K562 (cell line): ENCODE measurements at regions not wholly inside any gene's neighbourhood (a gene's known extent, or its start where the extent isn't known, plus 50 kb on each side); places are given as distances from the start of the nearest gene placed in this dataset.

ENCODE experiments used
- ASH1L ChIP-seq: fragments of 450-650 bp; IDR thresholded peaks from 2 replicates; pipeline ENCODE4 v1.6.1; 2018; ENCODE audit warnings: borderline replicate concordance, mild to moderate bottlenecking, low read depth; ENCODE audit not compliant: partially characterized antibody
- ATF7 ChIP-seq: fragments of 450-650 bp; IDR thresholded peaks from 2 replicates; pipeline ENCODE4 v1.7.1; 2014; ENCODE audit warnings: mild to moderate bottlenecking, moderate library complexity
- CBX5 ChIP-seq: IDR thresholded peaks from 2 replicates; pipeline ENCODE4 v1.6.1; 2014; ENCODE audit warnings: low read depth, borderline replicate concordance
- ESRRB ChIP-seq: fragments of 250-450 bp; sonication (Bioruptor Pico); IDR thresholded peaks from 2 replicates; pipeline ENCODE4 v1.5.0; 2020; ENCODE audit warnings: mild to moderate bottlenecking, moderate library complexity, borderline replicate concordance
- MEF2D ChIP-seq: conservative IDR thresholded peaks from 2 replicates; pipeline ENCODE4 v1.6.1; 2016; ENCODE audit warnings: low read depth, missing genetic modification characterization, missing compliant biosample characterization
- NRF1 ChIP-seq, 2 experiments: fragments of 450-650 bp; IDR thresholded peaks in 1 of 2; conservative IDR thresholded peaks in 1 of 2; 2 replicates each; pipeline ENCODE4 v1.6.1; 2014; ENCODE audit warnings: mild to moderate bottlenecking in 2 of 2
- PML ChIP-seq: IDR thresholded peaks from 2 replicates; pipeline ENCODE4 v1.6.1; 2012; ENCODE audit warnings: low read length, inconsistent platforms
- SNRNP70 ChIP-seq: fragments of 200-400 bp; formaldehyde crosslinking; optimal IDR thresholded peaks from 2 replicates; pipeline ENCODE3; 2017; ENCODE audit warnings: low read depth, low read length
- TFAP4 ChIP-seq: sonication (generic); formaldehyde crosslinking; IDR thresholded peaks from 2 replicates; pipeline ENCODE4 v1.8.0; 2022; ENCODE audit warnings: missing genetic modification reagents, mild to moderate bottlenecking, moderate library complexity, borderline replicate concordance
- TGIF2 ChIP-seq: sonication (generic); formaldehyde crosslinking; IDR thresholded peaks from 2 replicates; pipeline ENCODE4 v1.8.1; 2022; ENCODE audit warnings: mild to moderate bottlenecking, missing genetic modification reagents, moderate library complexity
- ZBTB34 ChIP-seq: fragments of 250-450 bp; sonication (Bioruptor Pico); IDR thresholded peaks from 2 replicates; pipeline ENCODE4 v1.8.0; 2021; ENCODE audit warnings: mild to moderate bottlenecking, moderate library complexity
- ZFPM2 ChIP-seq: fragments of 250-450 bp; sonication (Bioruptor Pico); IDR thresholded peaks from 2 replicates; pipeline ENCODE4 v1.5.1; 2022; ENCODE audit warnings: mild to moderate bottlenecking
- ZNF561 ChIP-seq: fragments of 450-650 bp; formaldehyde crosslinking; conservative IDR thresholded peaks from 2 replicates; pipeline ENCODE4 v1.4.0; 2020; ENCODE audit warnings: mild to moderate bottlenecking, moderate library complexity

GRCh38 chr16:65315081-65315780 is 193.4 kb upstream of the CDH11 start (continued):
- no peak for TF ChIP-seq ZBTB34
- TF ChIP-seq CBX5: no peak
- TF ChIP-seq ZFPM2 (CRISPR knock-in tag): no peak
- no peak for TF ChIP-seq PML
- no peak for TF ChIP-seq ATF7
- no peak for TF ChIP-seq MEF2D
- TF ChIP-seq ZNF561: no peak
- no peak for TF ChIP-seq SNRNP70
- TF ChIP-seq TFAP4 (CRISPR knock-in tag): no peak
- no peak for TF ChIP-seq NRF1 (conservative IDR thresholded peaks at IDR 0.05 in 1 of 2, IDR thresholded peaks at IDR 0.05 in 1 of 2)
- no peak for TF ChIP-seq ESRRB
- TF ChIP-seq TGIF2 (CRISPR knock-in tag): no peak
- no peak for TF ChIP-seq ASH1L
- TF ChIP-seq, all 486 proteins: peak for 0
